Right atrium auricular region (tissue), 2 donors: ENCODE measurements at regions not wholly inside any gene's neighbourhood (a gene's known extent, or its start where the extent isn't known, plus 50 kb on each side); places are given as distances from the start of the nearest gene placed in this dataset.
A peak's percentile ranks its signal among the peaks of the same experiment; 100 is the strongest.

Experiments used
- DNase-seq: peaks from one replicate; pipeline ENCODE4 v3.0.0-alpha.2; 2019; ENCODE audit warnings: low spot score
- H3K27ac ChIP-seq, 2 donors: fragments of 200-600 bp; sonication (generic); 1 replicate in 1 of 2; 2 replicates in 1 of 2; pipeline ENCODE4 v1.5.1; 2016 to 2019
- H3K27me3 ChIP-seq, 2 donors: fragments of 200-600 bp; sonication (generic); one replicate each; pipeline versions ENCODE4 v1.5.1 to v1.6.0; 2017 to 2019
- H3K36me3 ChIP-seq: fragments of 200-600 bp; sonication (generic); one replicate; pipeline ENCODE4 v1.5.1; 2016
- H3K4me1 ChIP-seq, 2 donors: fragments of 200-600 bp; sonication (generic); one replicate each; pipeline versions ENCODE4 v1.5.1 to v1.6.0; 2017 to 2019
- H3K4me3 ChIP-seq, 2 donors: fragments of 200-600 bp; sonication (generic); 1 replicate in 1 of 2; 2 replicates in 1 of 2; pipeline ENCODE4 v1.5.1; 2017 to 2019; ENCODE audit warnings: mild to moderate bottlenecking in 1 of 2, moderate library complexity in 1 of 2
- H3K9me3 ChIP-seq, 2 donors: fragments of 200-600 bp; sonication (generic); one replicate each; pipeline ENCODE4 v1.5.1; 2019
- TF ChIP-seq, protein P1 (sequence below), 2 donors: fragments of 200-600 bp; sonication (generic); IDR thresholded peaks; one replicate each; pipeline ENCODE4 v1.5.1; 2019; ENCODE audit warnings: antibody characterized with exemption in 2 of 2

DNA sequence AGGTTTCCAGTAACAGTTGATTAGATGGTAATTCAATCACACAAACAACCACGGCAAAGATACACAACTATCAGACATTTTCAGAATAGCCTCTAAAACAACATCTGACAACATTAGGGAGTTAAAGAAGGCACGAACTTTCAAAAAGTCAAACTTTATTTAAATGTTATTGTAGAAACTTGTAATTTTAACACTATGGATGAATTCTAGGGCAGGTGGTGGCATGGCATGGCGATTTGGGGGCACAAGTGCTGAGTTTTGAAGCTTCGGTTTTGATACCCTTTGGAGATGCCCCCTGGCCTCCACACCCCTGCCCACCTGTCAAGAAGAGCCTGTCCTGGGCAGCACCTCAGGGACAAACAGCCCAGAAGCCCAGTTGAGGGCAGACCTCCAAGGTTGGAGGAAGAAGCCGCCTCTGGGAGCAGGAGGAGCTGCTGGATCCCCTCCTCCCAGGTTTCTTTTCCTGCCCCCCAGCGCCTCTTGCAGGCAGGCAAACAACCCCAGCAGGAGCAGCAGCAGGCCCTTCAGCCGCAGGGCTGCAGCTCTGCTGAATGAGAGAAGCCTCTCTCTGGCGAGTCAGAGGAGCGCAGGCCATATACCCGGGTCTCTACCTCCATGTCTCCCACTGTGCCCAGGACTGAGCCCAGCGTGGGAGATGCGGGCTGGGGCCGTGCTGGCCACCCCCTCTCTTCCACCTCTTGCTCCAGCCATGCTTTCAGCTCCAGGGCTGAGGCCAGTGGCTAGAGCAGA is 102.1 kb upstream of the IGLL5 start:
- no peak overlapping the region for H3K27ac ChIP-seq
- no peaks in the 10 kb centered on the region for H3K4me1 ChIP-seq
- TF ChIP-seq, protein P1, sequence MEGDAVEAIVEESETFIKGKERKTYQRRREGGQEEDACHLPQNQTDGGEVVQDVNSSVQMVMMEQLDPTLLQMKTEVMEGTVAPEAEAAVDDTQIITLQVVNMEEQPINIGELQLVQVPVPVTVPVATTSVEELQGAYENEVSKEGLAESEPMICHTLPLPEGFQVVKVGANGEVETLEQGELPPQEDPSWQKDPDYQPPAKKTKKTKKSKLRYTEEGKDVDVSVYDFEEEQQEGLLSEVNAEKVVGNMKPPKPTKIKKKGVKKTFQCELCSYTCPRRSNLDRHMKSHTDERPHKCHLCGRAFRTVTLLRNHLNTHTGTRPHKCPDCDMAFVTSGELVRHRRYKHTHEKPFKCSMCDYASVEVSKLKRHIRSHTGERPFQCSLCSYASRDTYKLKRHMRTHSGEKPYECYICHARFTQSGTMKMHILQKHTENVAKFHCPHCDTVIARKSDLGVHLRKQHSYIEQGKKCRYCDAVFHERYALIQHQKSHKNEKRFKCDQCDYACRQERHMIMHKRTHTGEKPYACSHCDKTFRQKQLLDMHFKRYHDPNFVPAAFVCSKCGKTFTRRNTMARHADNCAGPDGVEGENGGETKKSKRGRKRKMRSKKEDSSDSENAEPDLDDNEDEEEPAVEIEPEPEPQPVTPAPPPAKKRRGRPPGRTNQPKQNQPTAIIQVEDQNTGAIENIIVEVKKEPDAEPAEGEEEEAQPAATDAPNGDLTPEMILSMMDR (IDR thresholded peaks at IDR 0.05), result no peak
- no peak overlapping the region for H3K4me3 ChIP-seq
- H3K9me3 ChIP-seq, result no peaks in the 10 kb centered on the region
- DNase-seq, result no peak
- no peaks in the 10 kb centered on the region for H3K36me3 ChIP-seq
- no peaks in the 10 kb centered on the region for H3K27me3 ChIP-seq

DNA sequence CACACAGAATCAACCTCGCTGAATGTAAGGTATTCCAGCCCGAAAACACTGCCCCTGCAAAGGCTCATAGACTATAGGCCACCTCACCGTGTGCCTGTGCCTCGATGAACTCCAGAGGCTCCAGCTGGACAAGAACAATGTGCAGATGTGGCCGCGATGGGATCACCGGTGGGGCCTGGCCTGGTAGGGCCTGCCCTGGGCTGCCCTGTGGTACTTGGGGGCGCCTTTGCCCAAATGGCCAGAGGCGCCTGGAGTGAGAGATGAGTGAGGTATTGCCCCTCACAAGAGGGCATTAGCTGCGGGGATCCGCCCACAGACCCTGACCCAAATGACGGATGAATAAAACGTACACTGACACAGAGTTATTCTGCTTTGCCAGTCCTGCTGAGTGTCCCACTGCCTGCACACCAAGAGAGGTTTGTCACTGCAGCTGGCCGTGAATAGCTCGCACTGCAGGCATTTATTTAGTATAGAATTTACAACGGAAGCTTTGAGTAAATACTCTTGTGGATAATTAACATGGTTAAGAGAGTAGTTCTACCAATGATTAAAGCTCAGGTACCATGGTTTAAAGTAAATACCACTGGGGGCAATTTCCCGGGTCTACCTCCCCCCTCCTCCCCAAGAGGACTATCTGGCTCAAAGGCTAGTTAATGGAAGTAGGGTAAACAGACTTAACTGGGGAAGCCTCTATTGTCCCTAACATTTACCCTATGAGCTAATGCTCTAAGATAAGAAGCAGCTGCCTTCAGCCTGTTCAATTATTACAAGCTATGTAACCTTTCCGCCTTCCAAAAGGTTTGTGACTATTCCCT is 101.1 kb upstream of the IGLL5 start:
- TF ChIP-seq, protein P1 (IDR thresholded peaks at IDR 0.05), result no peak
- no peaks in the 10 kb centered on the region for H3K36me3 ChIP-seq

DNA sequence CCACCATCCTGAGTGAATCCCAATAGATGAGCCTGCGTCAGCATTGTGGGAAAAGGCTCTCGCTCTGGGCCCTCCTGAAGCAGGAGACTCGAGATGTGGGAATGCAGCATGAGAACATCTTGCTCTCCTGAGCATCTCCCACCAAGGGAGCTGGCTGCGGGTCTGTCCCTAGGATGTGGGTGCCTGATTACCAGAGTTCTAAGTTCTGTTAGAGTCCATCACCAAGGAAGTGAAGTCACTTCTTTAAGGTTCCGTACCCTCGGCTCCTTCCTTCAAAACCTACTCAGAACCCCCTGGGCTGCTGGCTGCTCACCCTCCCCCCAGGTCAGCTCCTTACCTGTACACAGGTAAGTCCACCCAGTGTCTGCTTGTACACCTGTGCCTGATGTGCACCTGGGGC is 100.5 kb upstream of the IGLL5 start:
- H3K27me3 ChIP-seq, result no peaks in the 10 kb centered on the region
- no peak for DNase-seq
- TF ChIP-seq, protein P1 (IDR thresholded peaks at IDR 0.05), result no peak
- H3K27ac ChIP-seq, result no peak overlapping the region
- H3K4me1 ChIP-seq, result no peaks in the 10 kb centered on the region
- H3K4me3 ChIP-seq, result no peak overlapping the region
- H3K9me3 ChIP-seq, result no peaks in the 10 kb centered on the region
- no peaks in the 10 kb centered on the region for H3K36me3 ChIP-seq

More for the DNA sequence above, 101.1 kb upstream of the IGLL5 start:
- Histone ChIP-seq H3K4me3 (no peak overlapping the region), H3K27ac (no peak overlapping the region), H3K27me3 (no peaks in the 10 kb centered on the region), H3K9me3 (no peaks in the 10 kb centered on the region), H3K4me1 (no peaks in the 10 kb centered on the region)
- no peak for DNase-seq

DNA sequence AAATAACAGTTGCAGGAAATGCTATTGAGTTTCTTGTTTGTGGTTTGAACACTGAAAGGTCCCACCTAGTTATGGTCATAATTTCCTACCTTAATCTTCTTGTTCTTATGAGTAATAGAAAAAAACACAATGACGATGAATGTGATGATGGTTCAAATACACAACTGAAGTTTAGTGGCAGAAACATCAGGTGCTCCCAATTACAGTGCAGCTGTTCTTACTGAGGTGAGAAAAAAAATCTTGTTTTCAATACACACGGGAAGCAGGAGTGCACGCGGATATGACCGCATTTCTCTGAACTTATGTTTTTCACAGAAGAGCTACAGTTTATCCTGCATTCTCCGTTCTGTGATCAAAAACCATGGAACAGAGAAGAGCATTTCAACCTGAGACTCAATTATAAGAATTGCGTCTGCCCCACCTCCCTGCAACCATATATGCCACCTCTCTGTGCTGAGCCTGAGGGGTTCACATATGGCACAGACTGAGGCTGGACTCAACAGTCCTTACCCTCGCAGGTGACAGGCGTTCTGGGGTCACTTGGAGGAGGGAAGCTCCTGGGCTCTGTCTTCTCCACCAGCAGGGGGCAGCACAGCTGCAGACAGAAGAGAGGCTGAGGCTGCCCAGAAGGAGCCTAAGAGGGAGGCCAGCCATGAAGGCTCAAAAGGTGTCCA is 99.7 kb upstream of the IGLL5 start:
- no peak for DNase-seq
- TF ChIP-seq, protein P1 (IDR thresholded peaks at IDR 0.05), result peak; percentile 24 to 68
- H3K27me3 ChIP-seq, result no peaks in the 10 kb centered on the region
- H3K4me1 ChIP-seq, result no peaks in the 10 kb centered on the region
- H3K36me3 ChIP-seq, result no peaks in the 10 kb centered on the region
- no peaks in the 10 kb centered on the region for H3K9me3 ChIP-seq
- H3K27ac ChIP-seq, result no peak overlapping the region
- no peak overlapping the region for H3K4me3 ChIP-seq

DNA sequence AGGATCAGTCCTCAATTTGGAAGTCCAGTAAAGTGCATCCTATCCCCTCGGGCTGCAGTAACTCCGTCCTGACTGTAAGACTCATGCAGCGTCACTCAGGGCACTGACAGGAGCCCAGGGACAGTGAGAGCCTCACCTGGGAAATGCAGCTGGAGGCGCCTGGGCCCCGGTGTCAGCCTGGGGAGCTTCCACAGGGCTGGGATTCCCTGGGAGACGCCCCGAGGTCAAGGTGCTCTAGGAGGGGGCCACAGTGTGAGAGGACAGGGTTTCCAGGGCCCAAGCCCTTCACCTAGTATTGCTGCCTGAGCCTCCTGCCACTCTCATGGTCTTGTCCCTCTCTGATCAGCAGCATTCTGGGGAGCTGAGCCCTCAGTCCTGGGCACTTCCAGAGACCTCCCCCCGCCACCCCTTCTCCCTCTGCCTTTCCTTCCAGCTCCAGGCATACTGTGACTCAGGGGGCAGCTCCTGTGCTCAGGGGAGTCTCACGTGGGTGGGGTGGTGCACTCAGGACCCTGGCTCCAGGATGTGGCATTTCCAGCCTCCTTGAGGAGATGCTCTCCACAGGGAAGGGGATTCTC is 99.1 kb upstream of the IGLL5 start:
- H3K36me3 ChIP-seq, result no peaks in the 10 kb centered on the region
- TF ChIP-seq, protein P1 (IDR thresholded peaks at IDR 0.05), result peak in 1 of 2 donors; percentile 1
- no peaks in the 10 kb centered on the region for H3K27me3 ChIP-seq
- no peaks in the 10 kb centered on the region for H3K4me1 ChIP-seq
- H3K4me3 ChIP-seq, result no peak overlapping the region
- no peak overlapping the region for H3K27ac ChIP-seq
- no peaks in the 10 kb centered on the region for H3K9me3 ChIP-seq
- no peak for DNase-seq
